ENCODE measurements at regions not wholly inside any gene's neighbourhood (a gene's known extent, or its start where the extent isn't known, plus 50 kb on each side); places are given as distances from the start of the nearest gene placed in this dataset.

DNA sequence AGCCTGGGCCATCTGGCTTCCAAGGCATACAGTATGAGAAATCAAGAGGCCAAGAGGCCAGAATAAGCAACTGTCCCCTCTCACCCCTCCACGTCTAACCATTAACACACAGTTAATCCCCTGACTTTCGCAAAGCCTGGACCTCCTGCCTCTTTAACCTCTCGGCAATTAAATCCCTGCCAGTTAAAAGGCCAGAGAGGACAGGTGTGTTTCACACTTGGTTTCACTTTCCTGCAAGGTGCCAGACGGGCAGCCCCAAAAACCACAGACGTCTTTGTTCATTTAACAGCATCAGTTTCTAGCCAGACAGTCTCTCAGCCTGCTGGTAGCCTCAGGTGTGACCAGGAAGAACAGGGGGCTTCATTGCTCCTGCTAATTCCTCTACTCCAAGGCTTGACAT, 91.1 kb upstream of the KIT start:
- 37 to 50% (median 45%) methylated on average over 5 of the region's 5 CpGs for WGBS, 3 donors
- no peak overlapping the region for H3K27ac ChIP-seq
- H3K4me3 ChIP-seq, result no peak overlapping the region
- no peaks in the 10 kb centered on the region for H3K27me3 ChIP-seq (ENCODE audit: insufficient read depth in 3 of 3, low read length in 2 of 3)
- TF ChIP-seq, protein P1, sequence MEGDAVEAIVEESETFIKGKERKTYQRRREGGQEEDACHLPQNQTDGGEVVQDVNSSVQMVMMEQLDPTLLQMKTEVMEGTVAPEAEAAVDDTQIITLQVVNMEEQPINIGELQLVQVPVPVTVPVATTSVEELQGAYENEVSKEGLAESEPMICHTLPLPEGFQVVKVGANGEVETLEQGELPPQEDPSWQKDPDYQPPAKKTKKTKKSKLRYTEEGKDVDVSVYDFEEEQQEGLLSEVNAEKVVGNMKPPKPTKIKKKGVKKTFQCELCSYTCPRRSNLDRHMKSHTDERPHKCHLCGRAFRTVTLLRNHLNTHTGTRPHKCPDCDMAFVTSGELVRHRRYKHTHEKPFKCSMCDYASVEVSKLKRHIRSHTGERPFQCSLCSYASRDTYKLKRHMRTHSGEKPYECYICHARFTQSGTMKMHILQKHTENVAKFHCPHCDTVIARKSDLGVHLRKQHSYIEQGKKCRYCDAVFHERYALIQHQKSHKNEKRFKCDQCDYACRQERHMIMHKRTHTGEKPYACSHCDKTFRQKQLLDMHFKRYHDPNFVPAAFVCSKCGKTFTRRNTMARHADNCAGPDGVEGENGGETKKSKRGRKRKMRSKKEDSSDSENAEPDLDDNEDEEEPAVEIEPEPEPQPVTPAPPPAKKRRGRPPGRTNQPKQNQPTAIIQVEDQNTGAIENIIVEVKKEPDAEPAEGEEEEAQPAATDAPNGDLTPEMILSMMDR (IDR thresholded peaks at IDR 0.05), result no peak
- peaks cover 6% of the 10 kb centered on the region for H3K4me1 ChIP-seq
- no peak for ATAC-seq
- DNase-seq, result no peak
- H3K9me3 ChIP-seq, result no peaks in the 10 kb centered on the region
- intact Hi-C loops (cut with DNase I), result no loop called here
- no peaks in the 10 kb centered on the region for H3K36me3 ChIP-seq (ENCODE audit: insufficient read depth in 1 of 2, low read depth in 1 of 2)

DNA sequence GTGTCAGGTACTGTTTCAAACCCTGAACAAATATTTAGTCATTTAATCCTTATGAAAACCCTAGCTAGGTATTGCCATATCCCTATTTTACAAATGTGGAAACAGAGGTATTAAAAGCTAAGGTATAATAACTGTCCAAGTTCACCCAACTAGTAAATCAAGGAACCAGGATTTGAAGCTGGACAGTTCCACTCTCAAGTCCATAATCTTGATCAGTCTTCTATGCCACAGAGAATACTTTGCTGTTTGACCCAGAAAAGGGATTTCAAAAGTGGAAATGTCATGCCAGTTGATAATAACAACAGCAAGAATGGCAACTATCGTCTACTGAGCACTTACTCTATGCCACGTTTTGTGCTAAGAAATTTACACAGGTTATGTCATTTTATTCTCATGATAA, 90.4 kb upstream of the KIT start:
- intact Hi-C loops (cut with DNase I), result no loop called here
- Histone ChIP-seq H3K4me1 (peaks cover 6% of the 10 kb centered on the region), H3K27me3 (ENCODE audit: insufficient read depth in 3 of 3, low read length in 2 of 3) (no peaks in the 10 kb centered on the region), H3K27ac (no peak overlapping the region), H3K9me3 (no peaks in the 10 kb centered on the region), H3K4me3 (no peak overlapping the region), H3K36me3 (ENCODE audit: insufficient read depth in 1 of 2, low read depth in 1 of 2) (no peaks in the 10 kb centered on the region)
- DNase-seq, result no peak
- TF ChIP-seq, protein P1 (IDR thresholded peaks at IDR 0.05), result no peak
- 68 to 88% (median 77%) methylated on average over 2 of the region's 2 CpGs for WGBS, 3 donors
- ATAC-seq, result no peak

DNA sequence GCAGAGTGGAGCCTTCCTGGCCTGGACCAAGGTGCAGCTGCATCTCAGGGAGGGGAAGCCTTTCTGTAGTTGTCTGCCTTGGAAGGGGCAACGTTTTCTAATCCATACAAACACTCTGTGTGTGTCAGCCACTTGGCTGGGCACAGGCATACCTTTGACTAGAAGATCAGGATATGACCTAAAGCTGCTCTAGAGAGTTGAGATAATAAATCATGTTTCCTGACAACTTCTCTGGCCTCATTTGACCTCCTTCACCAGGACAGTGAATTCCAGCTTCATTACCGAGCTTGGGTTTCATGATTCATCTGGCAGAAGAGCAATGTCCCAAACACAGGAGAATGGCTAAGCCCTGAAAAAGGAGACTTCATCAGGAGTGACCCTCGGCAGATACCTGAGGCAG, 89.6 kb upstream of the KIT start:
- 2 to 9% (median 6%) methylated on average over 3 of the region's 3 CpGs for WGBS, 3 donors
- H3K9me3 ChIP-seq, result no peaks in the 10 kb centered on the region
- no peak for DNase-seq
- no peak overlapping the region for H3K4me3 ChIP-seq
- H3K27me3 ChIP-seq (ENCODE audit: insufficient read depth in 3 of 3, low read length in 2 of 3), result no peaks in the 10 kb centered on the region
- H3K27ac ChIP-seq, result no peak overlapping the region
- TF ChIP-seq, protein P1 (IDR thresholded peaks at IDR 0.05), result no peak
- peak; percentile 84 to 90 (median 88) for ATAC-seq
- H3K4me1 ChIP-seq, result peaks cover 6% of the 10 kb centered on the region
- intact Hi-C loops (cut with DNase I), result no loop called here
- no peaks in the 10 kb centered on the region for H3K36me3 ChIP-seq (ENCODE audit: insufficient read depth in 1 of 2, low read depth in 1 of 2)

DNA sequence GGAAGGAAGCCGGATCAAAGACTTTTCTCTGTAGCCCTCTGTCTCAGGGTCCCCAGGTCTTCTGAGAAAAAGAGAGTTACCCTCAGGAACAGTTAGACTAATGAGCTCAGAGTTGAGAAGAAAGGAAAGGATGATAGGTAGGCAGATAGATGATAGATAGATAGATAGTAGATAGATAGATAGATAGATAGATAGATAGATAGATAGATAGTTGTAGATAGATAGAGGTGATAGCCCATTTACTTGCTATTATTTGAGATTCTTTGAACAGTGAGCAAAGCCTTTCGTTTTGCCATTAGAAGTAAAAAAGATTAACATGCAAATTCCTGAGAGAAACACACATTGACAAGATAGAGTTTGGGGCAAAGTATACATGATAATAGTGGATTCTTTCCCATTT, 86.9 kb upstream of the KIT start:
- Histone ChIP-seq H3K36me3 (ENCODE audit: insufficient read depth in 1 of 2, low read depth in 1 of 2) (no peaks in the 10 kb centered on the region), H3K27ac (no peak overlapping the region), H3K27me3 (ENCODE audit: insufficient read depth in 3 of 3, low read length in 2 of 3) (no peaks in the 10 kb centered on the region), H3K9me3 (no peaks in the 10 kb centered on the region), H3K4me1 (peaks cover 6% of the 10 kb centered on the region), H3K4me3 (no peak overlapping the region)
- ATAC-seq, result no peak
- intact Hi-C loops (cut with DNase I), result no loop called here
- WGBS, 3 donors, result 76 to 86% (median 83%) methylated on average over 2 of the region's 2 CpGs
- TF ChIP-seq, protein P1 (IDR thresholded peaks at IDR 0.05), result no peak
- DNase-seq, result no peak

Measured in psoas muscle (tissue), 7 donors.